Trophoblast cell (in vitro differentiated cells and primary cell): ENCODE measurements at regions not wholly inside any gene's neighbourhood (a gene's known extent, or its start where the extent isn't known, plus 50 kb on each side); places are given as distances from the start of the nearest gene placed in this dataset.

Experiments
- DNase-seq, 2 donors: peaks; one replicate each; pipeline ENCODE4 v3.0.0-alpha.2; 2016
- H2AFZ ChIP-seq: 2 replicates; pipeline ENCODE4 v1.6.1; 2013; ENCODE audit warnings: low read length, moderate library complexity, mild to moderate bottlenecking; ENCODE audit not compliant: insufficient read depth, poor library complexity
- H2AK5ac ChIP-seq: 2 replicates; pipeline ENCODE4 v1.6.1; 2013; ENCODE audit warnings: mild to moderate bottlenecking, low read length
- H2BK120ac ChIP-seq: 2 replicates; pipeline ENCODE4 v1.6.1; 2013; ENCODE audit warnings: low read length, mild to moderate bottlenecking, moderate library complexity; ENCODE audit not compliant: insufficient read depth, poor library complexity
- H2BK12ac ChIP-seq: 2 replicates; pipeline ENCODE4 v1.6.1; 2013; ENCODE audit warnings: mild to moderate bottlenecking, low read length, moderate library complexity
- H2BK5ac ChIP-seq: 2 replicates; pipeline ENCODE4 v1.6.1; 2013; ENCODE audit warnings: low read length, low read depth, moderate library complexity, mild to moderate bottlenecking; ENCODE audit not compliant: poor library complexity
- H3K14ac ChIP-seq: 2 replicates; pipeline ENCODE4 v1.6.1; 2013; ENCODE audit warnings: mild to moderate bottlenecking, low read length
- H3K18ac ChIP-seq: 2 replicates; pipeline ENCODE4 v1.6.1; 2013; ENCODE audit warnings: mild to moderate bottlenecking, low read length
- H3K23ac ChIP-seq: 2 replicates; pipeline ENCODE4 v1.6.1; 2013; ENCODE audit warnings: low read length
- H3K27ac ChIP-seq: 2 replicates; pipeline ENCODE4 v1.5.1; 2013; ENCODE audit warnings: low read depth, mild to moderate bottlenecking, inconsistent platforms, low read length, moderate library complexity
- H3K27me3 ChIP-seq: 2 replicates; pipeline ENCODE4 v1.6.1; 2013; ENCODE audit warnings: inconsistent platforms, mild to moderate bottlenecking, low read length, moderate library complexity; ENCODE audit not compliant: insufficient read depth
- H3K36me3 ChIP-seq, 2 experiments: 1 replicate in 1 of 2; 2 replicates in 1 of 2; pipeline ENCODE4 v1.6.1; 2013; ENCODE audit warnings: low read length in 2 of 2, mild to moderate bottlenecking in 2 of 2, moderate library complexity in 1 of 2; ENCODE audit not compliant: insufficient read depth in 2 of 2, control insufficient read depth in 1 of 2
- H3K4ac ChIP-seq: 2 replicates; pipeline ENCODE4 v1.6.1; 2013; ENCODE audit warnings: low read depth, mild to moderate bottlenecking, low read length, moderate library complexity
- H3K4me1 ChIP-seq, 2 experiments: 1 replicate in 1 of 2; 2 replicates in 1 of 2; pipeline ENCODE4 v1.6.1; 2013; ENCODE audit warnings: low read length in 2 of 2, mild to moderate bottlenecking in 2 of 2, moderate library complexity in 1 of 2; ENCODE audit not compliant: insufficient read depth in 2 of 2, control insufficient read depth in 1 of 2
- H3K4me2 ChIP-seq: 2 replicates; pipeline ENCODE4 v1.6.1; 2013; ENCODE audit warnings: inconsistent platforms, mild to moderate bottlenecking, low read length, moderate library complexity
- H3K4me3 ChIP-seq: 2 replicates; pipeline ENCODE4 v1.5.1; 2013; ENCODE audit warnings: mild to moderate bottlenecking, low read depth, low read length, inconsistent platforms
- H3K79me1 ChIP-seq: one replicate; pipeline ENCODE4 v1.6.1; 2013; ENCODE audit warnings: low read length
- H3K79me2 ChIP-seq: 2 replicates; pipeline ENCODE4 v1.6.1; 2013; ENCODE audit warnings: low read length, mild to moderate bottlenecking; ENCODE audit not compliant: control insufficient read depth, insufficient read depth, poor library complexity
- H3K9ac ChIP-seq: 2 replicates; pipeline ENCODE4 v1.6.1; 2013; ENCODE audit warnings: mild to moderate bottlenecking, low read length
- H3K9me3 ChIP-seq: 2 replicates; pipeline ENCODE4 v1.6.1; 2013; ENCODE audit warnings: low read depth, mild to moderate bottlenecking, control low read depth, inconsistent platforms, low read length; ENCODE audit not compliant: insufficient read depth
- H4K12ac ChIP-seq: 2 replicates; pipeline ENCODE4 v1.6.1; 2013; ENCODE audit warnings: low read depth, mild to moderate bottlenecking, low read length, moderate library complexity
- H4K8ac ChIP-seq: 2 replicates; pipeline ENCODE4 v1.6.1; 2013; ENCODE audit warnings: low read depth, mild to moderate bottlenecking, low read length, moderate library complexity
- H4K91ac ChIP-seq: one replicate; pipeline ENCODE4 v1.6.1; 2013; ENCODE audit warnings: low read depth, mild to moderate bottlenecking, low read length, moderate library complexity
- WGBS: extraction: QIAGEN DNeasy Blood & Tissue Kit; methylation state at CpG from one replicate; pipeline ENCODE4 v1.1.7; 2013; ENCODE audit warnings: missing lambda C conversion rate; ENCODE audit not compliant: insufficient read length, insufficient coverage; ENCODE audit errors: extremely low coverage; 5-methylcytosine and 5-hydroxymethylcytosine counted together

- Histone ChIP-seq H4K8ac (no peak overlapping the region), H2BK12ac (no peak overlapping the region), H4K12ac (no peak overlapping the region), H3K36me3 (no peaks in the 10 kb centered on the region), H2BK5ac (no peak overlapping the region), H3K23ac (peak overlapping the region; percentile 13), H3K9ac (no peak overlapping the region), H3K27me3 (no peaks in the 10 kb centered on the region), H4K91ac (no peak overlapping the region), H3K4me2 (no peak overlapping the region), H2AK5ac (no peak overlapping the region), H3K79me2 (no peaks in the 10 kb centered on the region), H3K18ac (no peak overlapping the region), H3K9me3 (peaks cover 4% of the 10 kb centered on the region), H3K27ac (no peak overlapping the region), H3K14ac (no peak overlapping the region), H3K4me1 (no peaks in the 10 kb centered on the region), H3K79me1 (no peaks in the 10 kb centered on the region), H2AFZ (no peak overlapping the region), H3K4me3 (peak overlapping the region; percentile 52), H2BK120ac (no peak overlapping the region), H3K4ac (no peak overlapping the region)
- no CpG with 5 or more reads among the region's 19 CpGs for whole genome bisulfite sequencing
- no peak for DNase-seq
Measured at GRCh38 chr2:239509373-239510143, 108.7 kb upstream of the HDAC4 start.

GRCh38 chr2:239508261-239508660 is 107.4 kb upstream of the HDAC4 start:
- Histone ChIP-seq H3K36me3 (no peaks in the 10 kb centered on the region), H3K4ac (no peak overlapping the region), H3K4me1 (no peaks in the 10 kb centered on the region), H3K4me3 (no peak overlapping the region), H4K12ac (no peak overlapping the region), H3K18ac (no peak overlapping the region), H4K91ac (no peak overlapping the region), H3K4me2 (no peak overlapping the region), H3K9me3 (peaks cover 4% of the 10 kb centered on the region), H3K27me3 (no peaks in the 10 kb centered on the region), H3K79me2 (no peaks in the 10 kb centered on the region), H2BK12ac (no peak overlapping the region), H2BK120ac (no peak overlapping the region), H3K27ac (no peak overlapping the region), H2AK5ac (no peak overlapping the region), H3K23ac (no peak overlapping the region), H2BK5ac (no peak overlapping the region), H3K79me1 (no peaks in the 10 kb centered on the region), H3K9ac (no peak overlapping the region), H3K14ac (no peak overlapping the region), H4K8ac (no peak overlapping the region), H2AFZ (no peak overlapping the region)
- DNase-seq: no peak
- no CpG with 5 or more reads among the region's 6 CpGs for WGBS

- no peak for DNase-seq
- H4K12ac ChIP-seq: no peak overlapping the region
- H3K9me3 ChIP-seq: peaks cover 4% of the 10 kb centered on the region
- H3K14ac ChIP-seq: no peak overlapping the region
- H3K79me1 ChIP-seq: no peaks in the 10 kb centered on the region
- no peaks in the 10 kb centered on the region for H3K4me1 ChIP-seq
- no peak overlapping the region for H3K23ac ChIP-seq
- no peaks in the 10 kb centered on the region for H3K79me2 ChIP-seq
- no peak overlapping the region for H2BK5ac ChIP-seq
- H3K27ac ChIP-seq: no peak overlapping the region
- H3K27me3 ChIP-seq: no peaks in the 10 kb centered on the region
- no peak overlapping the region for H2BK120ac ChIP-seq
- no peak overlapping the region for H2AK5ac ChIP-seq
- H3K9ac ChIP-seq: no peak overlapping the region
- no peak overlapping the region for H3K18ac ChIP-seq
- H3K4me3 ChIP-seq: peak overlapping the region; percentile 42
- H4K8ac ChIP-seq: no peak overlapping the region
- no peak overlapping the region for H4K91ac ChIP-seq
- H2AFZ ChIP-seq: no peak overlapping the region
- H3K4me2 ChIP-seq: no peak overlapping the region
- no CpG with 5 or more reads among the region's 18 CpGs for WGBS
- H3K4ac ChIP-seq: no peak overlapping the region
- H3K36me3 ChIP-seq: no peaks in the 10 kb centered on the region
- H2BK12ac ChIP-seq: no peak overlapping the region
Measured at GRCh38 chr2:239507576-239508258, 106.9 kb upstream of the HDAC4 start.

GRCh38 chr2:239506961-239507360 is 106.1 kb upstream of the HDAC4 start:
- no peak overlapping the region for H3K4me2 ChIP-seq
- H3K14ac ChIP-seq: no peak overlapping the region
- H3K9me3 ChIP-seq: peaks cover 4% of the 10 kb centered on the region
- no peak overlapping the region for H2AFZ ChIP-seq
- no peaks in the 10 kb centered on the region for H3K79me1 ChIP-seq
- no peak overlapping the region for H3K4ac ChIP-seq
- H2BK12ac ChIP-seq: no peak overlapping the region
- H4K91ac ChIP-seq: no peak overlapping the region
- no peak overlapping the region for H4K8ac ChIP-seq
- no peak overlapping the region for H3K27ac ChIP-seq
- no peak overlapping the region for H2AK5ac ChIP-seq
- no peak for DNase-seq
- no CpG with 5 or more reads among the region's 19 CpGs for WGBS
- H3K18ac ChIP-seq: no peak overlapping the region
- H4K12ac ChIP-seq: no peak overlapping the region
- H3K27me3 ChIP-seq: no peaks in the 10 kb centered on the region
- no peak overlapping the region for H2BK5ac ChIP-seq
- H3K79me2 ChIP-seq: no peaks in the 10 kb centered on the region
- no peaks in the 10 kb centered on the region for H3K36me3 ChIP-seq
- no peak overlapping the region for H3K9ac ChIP-seq
- no peak overlapping the region for H3K23ac ChIP-seq
- H2BK120ac ChIP-seq: no peak overlapping the region
- H3K4me3 ChIP-seq: no peak overlapping the region
- no peaks in the 10 kb centered on the region for H3K4me1 ChIP-seq
